Renal pelvis (tissue), 1 donor: ENCODE measurements at regions not wholly inside any gene's neighbourhood (a gene's known extent, or its start where the extent isn't known, plus 50 kb on each side); places are given as distances from the start of the nearest gene placed in this dataset.

ENCODE experiments used
- DNase-seq: peaks from one replicate; pipeline ENCODE4 v3.0.0-alpha.2; 2013

DNA sequence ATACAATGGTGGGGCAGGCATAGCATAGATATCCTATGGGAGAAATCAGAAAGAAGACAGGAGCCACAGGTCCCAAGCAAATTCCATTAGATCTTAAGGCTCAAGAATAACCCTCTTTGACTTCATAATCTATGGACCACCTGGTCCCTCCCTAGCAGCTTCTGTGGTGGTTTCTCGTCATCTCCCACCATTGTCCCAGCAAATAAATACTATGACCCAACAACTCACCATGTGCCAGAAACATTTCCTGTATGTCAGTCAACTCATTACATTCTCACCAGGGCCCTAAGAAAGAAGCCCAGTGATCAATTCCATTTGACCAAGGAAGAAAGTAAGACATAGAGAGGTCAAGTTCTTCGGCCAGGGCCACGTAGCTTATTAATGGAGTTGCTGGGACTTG lies 646.2 kb downstream of the VRK1 start:
- DNase-seq: no peak

DNA sequence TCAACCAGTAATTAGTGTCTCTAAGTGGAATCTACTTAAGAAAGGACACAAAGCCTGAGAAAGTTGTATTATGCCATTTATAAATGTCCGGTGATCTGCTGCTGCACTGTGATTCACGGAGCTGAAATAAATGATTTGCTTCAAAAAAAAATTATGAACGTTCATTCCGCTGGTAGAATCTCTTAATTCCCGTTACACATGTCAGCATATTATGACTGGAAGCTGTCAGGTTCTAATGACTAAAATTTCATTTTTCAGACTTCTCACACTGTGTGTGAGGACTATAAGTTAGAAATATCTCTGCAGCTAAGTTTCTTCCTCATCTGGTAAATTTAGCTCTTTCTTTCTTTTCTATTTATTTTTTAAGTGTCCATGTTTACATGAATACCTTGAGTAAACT lies 647.1 kb downstream of the VRK1 start:
- DNase-seq: no peak

DNA sequence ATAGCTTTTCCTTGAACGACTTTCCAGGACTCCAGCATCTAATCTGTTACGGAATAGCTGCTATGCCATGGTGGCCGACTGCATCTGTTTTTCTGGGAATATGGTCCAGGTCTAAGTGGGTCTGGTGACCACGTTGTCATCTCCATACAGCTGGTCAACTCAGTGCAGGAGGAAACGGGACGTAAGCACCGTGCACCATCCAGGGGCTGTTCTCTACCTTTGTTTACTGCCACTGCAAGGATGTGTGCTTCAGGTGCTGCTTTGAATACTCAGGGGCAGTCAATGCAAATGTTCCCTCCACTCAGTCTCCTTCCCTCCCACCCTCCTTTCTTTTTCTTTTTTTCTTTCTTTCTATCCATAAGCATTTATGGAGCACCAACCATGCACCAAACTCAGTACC lies 648.2 kb downstream of the VRK1 start:
- no peak for DNase-seq

DNA sequence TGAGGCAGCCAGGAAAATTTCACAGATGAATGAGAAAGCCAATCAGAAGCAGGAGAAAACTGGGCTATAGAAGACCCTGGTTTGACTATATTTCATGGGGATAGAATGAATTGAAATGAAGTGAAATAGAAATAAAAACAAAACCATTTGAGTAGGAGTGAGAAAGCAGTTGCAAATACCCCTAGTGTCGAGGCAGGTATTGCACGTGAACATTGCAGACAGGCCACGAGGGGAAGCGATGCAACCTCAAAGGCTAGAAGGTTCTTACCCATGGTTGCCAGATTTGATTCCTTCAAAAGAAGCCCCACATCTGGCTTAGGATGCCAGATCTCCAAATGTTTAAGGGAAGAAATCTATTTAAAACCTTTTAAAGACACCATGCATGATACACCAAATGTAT lies 648.9 kb downstream of the VRK1 start:
- no peak for DNase-seq

DNA sequence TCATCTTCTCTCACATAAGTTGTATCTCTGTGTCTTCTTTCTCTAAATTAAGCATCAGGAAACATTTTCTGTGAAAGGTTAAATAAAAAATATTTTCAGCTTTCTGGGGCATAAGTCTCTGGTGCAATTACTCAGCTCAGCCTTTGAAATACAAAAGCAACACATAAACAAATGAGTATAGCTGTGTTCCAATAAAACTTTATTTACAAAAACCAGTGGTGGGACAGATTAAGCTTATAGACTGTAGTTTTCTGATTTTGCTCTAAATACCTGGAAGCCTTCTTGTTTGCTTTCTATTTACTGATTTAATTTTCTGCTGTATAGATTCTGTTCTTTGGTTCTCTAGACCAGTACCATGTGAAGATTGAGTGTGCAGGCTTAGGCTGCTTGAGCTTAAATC lies 655.1 kb downstream of the VRK1 start:
- DNase-seq: no peak

DNA sequence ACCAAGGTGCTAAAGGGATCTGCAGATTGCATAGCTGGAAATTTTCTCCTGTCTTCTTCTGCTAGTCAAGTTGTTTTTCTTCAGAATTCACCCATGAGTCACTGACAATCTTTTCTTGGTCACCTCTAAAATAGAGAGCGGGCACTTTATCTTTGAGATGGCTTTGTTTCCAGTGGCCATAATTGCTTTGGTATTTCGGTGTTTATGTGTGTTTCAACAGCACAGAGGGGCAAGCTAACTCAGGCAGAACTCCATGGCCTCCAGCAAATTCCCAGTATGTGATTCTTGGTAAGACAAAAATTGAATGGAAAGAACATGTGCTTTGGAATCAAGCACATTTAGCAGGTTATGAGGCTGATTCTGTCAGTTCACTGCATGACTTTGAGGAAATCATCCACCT lies 656.8 kb downstream of the VRK1 start:
- DNase-seq: no peak

DNA sequence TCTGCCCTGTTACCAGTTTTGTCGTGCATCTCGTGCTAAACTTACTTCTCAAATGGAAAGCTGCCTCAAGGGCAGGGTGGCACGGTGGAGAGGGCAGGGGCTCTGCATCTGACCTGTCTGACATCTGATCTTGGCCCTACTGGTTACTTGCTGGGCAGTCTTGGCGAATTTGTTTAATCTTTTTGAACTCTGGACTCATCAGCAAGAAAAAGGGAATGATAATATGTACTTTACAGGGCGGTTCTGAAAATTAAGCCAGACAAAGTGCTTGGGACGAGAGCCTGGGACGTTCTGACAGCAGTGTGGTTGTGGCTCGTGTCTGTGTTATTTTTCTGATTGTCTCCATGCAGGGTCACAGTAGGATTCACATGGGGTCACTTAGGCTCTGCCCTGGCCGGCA lies 659.3 kb downstream of the VRK1 start:
- DNase-seq: no peak

DNA sequence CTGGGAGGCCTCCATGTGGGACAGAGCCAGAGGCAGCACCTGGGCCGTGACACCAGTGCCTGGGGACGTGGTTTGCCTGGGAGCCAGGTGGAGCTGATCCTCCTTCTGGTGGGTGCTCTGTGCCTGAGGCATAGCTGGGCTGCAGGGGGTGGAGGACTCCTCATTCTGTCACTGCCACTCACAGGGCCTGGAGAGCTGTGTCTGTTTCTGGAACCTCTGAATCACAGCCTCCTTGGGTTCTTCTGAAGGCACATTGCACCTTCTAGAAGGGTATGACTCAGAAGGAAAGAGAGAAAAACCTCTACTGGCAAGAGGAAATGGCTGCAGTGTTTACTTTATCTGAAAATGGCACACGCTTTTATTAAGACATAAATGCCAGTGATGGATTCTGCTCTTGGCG lies 659.8 kb downstream of the VRK1 start:
- DNase-seq: no peak

DNA sequence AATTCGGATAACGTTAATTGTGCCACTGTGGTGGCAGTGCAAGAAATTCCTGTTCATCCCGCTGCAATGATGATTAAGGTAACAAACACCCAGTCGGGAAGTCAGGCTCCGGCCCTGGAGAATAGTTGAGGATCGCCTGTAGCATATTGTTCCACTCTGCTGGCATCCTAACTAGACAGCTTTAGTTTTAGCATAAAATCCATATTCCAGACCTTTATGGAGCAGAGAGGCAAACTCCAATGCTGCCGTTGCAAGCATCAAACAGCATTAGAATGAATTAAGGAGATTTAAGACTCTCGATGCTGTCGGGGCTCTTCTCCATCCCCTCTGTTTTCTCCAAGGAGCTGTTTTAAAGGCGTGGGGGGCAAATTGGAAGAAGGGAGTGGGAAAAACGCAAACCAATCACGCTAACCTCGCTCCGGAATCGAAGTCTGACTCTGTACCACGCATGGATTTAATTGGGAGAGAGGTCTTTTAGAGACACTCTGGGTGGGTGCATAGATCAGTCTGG lies 660.4 kb downstream of the VRK1 start:
- no peak for DNase-seq

DNA sequence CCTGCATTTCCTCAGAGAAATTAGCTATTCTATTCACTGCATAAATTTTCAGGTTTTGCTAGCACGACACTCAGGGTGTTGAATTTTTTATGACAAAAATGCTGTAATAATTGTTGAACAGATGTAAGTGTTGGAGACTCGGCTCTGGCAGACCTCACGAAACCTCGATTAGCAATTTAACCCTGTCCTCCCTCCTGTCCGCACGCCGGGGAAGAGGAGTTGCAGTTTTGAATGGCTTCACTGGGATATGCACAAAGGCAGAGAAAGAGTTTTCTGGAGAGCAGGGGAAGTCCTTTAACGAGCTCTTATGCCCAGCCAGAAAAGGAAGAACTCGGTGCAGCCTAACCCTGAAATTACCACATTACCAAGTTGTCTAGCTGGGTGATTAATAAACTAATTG lies 661.1 kb downstream of the VRK1 start:
- DNase-seq: no peak

DNA sequence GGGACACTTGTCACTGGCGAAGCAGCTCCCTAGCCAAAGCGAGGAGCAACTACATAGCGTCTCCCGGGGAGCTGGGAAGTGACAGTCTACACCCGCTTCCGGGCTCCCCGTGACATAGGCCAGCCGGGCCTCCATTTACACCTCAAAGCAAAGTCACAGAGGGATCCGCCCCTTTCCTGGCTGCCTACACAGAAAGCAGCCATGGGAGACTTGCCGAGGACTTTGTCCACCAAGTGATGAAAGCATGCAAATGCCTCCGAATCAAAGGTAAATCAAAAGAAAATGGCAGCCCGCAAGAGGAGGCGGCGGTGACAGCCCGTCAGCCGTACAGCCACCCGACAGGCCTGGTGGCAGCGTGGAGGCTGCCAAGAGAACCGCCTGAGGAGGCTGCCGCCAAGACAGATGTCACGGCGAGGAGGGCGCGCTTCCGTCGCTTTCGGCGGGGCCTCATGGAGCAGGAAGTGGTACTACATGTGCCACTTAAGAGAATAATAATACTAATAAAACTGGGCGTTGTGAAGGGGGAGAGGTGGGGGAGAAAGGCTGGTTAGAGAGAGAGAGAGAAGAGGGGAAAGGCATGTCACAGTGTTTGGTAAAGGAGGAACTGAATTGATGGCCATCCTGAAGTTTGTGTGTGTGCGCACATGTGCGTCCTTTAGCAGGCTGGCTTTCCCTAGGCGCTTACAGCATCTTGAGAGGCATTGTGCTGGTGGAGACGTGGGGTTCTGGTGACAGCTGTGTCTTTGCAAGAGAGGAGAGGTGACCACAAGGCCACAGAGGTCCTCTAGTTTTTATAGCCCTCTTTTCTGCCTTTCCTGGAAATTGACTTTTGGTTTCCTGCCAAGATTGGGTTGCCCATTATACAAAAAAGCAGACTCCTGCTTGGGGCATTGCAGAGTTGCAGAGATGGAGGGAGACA lies 661.7 kb downstream of the VRK1 start:
- peak; percentile 42 for DNase-seq

DNA sequence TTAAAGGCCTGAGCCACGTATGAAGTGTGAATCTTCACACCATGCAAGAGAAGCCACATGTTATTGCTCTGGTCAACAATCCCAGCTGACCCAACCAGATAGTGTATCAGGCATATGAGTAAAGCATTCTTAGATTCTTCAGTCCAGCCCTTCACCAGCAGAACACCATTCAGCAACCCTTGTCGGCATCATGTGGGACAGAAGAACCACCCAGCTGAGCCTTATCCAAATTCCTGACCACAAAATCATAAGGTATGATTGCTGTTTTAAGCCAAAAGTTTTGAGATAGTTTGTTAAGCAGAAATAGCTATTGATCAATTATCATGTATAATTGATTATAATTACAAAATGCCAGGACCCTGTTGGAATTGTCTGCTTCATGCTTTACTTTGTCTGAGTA lies 664.9 kb downstream of the VRK1 start:
- DNase-seq: no peak

DNA sequence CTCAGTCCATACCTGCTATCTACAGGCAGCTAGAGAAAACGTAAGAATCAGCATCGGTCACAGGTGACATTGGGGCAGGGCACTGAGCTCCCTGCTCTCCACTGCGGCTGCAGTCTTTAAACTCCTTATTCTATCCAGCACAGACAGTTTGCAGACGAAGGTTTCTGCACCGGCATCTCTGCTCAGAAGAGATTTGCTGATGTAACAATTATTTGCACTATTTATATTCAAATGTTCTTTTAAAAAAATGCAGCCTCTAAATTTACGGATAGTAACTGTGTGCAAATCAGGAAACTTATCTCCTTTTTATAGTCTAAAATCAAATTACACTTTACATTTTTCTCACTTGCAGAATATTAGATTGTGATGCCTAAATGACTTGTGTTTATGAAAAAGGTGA lies 671.0 kb downstream of the VRK1 start:
- no peak for DNase-seq

DNA sequence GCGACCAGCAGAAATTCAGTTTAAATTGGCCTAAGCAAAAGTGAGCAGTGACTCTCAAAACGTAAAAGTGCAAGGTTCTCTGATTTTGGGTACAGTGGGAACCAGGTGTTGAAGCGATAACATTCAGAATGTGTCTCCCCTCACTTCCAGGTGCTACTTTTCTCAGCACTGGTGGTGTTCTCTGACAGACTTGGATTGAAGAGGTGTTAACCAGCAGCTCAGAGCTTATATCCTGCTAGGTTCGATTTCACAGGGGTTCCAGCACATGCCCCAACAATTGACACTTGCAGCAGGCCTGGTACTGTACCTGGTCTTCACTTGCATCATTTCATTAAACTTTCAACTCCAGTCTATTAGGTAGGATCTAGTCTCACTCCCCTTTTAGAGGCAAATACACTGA lies 680.2 kb downstream of the VRK1 start:
- no peak for DNase-seq

DNA sequence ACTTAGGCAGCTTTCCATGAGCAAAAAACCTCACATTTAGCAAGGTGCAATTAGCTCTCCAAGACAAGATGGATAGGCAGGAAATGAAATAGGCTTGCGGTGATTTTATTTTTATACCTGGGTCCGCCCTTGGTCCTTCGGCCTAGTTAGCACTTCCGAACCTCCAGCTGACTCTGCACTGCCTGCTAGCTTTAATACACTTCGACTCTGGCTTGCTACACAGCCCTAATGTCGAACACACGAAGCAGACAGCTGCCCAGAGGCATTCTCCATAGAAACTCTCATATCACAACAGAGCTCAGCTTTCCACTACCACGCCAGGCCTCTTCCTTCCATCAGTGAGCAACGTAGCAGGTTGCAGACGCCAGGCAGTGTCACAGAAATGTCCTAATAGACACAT lies 688.0 kb downstream of the VRK1 start:
- no peak for DNase-seq

DNA sequence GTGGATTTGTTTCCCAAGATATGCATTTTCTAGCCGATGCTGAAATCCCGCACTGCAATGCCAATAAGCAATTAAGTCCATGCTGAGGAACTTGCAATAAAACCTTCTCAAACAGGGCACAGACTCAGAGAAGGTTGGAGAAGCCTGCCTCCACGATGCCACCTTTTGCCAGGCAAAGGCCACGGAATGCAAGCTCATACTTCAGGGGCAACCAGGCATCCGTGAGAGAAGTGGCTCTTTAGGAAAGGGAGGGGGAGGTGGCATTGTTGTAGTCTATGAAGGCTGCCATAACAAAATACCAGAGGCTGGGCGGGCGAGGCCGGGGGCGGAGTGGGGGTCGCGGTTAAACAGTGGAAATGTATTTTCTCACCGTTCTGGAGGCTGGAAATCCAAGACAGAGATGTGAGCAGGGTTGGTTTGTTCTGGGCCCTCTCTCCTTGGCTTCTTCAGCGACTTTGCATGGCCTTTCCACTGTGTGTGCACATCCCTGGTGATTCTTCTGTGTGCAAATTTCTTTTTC lies 689.5 kb downstream of the VRK1 start:
- DNase-seq: peak; percentile 1

DNA sequence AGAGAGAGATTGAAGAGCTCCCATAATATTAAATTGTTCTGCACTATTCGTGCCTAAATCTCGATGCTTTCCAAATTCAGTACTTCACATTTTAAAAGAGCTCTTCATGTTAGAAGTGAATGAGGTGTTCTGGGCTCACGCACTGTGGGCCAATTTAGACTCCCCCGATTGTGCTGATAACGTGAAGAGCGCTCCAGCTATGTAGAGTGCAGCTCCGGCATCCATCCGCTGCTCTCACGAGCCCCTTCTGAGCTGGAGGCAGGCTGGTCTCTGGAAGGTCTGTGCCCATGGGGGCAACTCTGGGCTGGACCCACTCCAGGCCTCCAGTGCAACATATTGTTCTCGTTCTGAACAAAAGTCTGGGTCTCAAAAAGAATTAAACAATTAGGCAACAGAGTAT lies 692.6 kb downstream of the VRK1 start:
- no peak for DNase-seq

DNA sequence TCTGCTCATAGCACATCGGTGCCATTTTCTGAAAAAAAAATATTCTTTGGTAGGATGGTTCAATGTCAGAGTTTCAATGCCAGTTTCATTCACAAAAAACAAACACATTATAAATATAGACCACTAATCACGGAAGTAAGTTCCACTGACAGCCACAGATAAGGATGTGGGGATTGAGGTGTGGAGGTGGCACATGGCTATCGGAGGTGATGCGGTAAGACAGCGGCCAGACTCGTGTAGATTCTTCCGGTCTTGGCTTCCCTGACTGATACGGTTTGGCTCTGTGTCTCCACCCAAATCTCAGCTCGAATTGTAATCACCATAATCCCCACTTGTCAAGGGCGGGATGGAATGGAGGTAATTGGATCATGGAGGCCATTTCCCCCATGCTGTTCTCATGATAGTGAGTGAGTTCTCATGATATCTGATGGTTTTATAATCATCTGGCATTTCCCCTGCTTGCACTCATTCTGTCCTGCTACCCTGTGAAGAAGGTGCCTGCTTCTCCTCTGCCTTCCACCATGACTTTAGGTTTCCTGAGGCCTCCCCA lies 693.4 kb downstream of the VRK1 start:
- DNase-seq: no peak

DNA sequence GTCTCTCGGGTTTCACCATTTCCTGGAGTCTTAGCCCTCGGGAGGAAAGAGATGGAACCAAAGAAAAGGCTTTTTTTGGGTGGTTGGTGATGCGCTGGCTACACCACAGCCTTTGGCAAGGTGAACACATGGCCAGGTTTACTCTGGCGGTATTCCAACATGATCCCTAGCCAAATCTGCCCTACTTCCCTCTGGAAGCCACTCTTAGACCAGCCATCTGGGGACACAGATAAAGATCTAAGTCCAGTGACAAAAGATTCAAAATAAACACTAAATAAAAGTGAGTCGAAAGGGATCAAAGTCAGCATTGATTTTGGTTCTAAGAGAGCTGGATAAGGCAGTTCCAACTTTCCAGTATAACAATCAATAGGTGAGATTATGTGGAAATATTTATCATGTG lies 694.5 kb downstream of the VRK1 start:
- no peak for DNase-seq

DNA sequence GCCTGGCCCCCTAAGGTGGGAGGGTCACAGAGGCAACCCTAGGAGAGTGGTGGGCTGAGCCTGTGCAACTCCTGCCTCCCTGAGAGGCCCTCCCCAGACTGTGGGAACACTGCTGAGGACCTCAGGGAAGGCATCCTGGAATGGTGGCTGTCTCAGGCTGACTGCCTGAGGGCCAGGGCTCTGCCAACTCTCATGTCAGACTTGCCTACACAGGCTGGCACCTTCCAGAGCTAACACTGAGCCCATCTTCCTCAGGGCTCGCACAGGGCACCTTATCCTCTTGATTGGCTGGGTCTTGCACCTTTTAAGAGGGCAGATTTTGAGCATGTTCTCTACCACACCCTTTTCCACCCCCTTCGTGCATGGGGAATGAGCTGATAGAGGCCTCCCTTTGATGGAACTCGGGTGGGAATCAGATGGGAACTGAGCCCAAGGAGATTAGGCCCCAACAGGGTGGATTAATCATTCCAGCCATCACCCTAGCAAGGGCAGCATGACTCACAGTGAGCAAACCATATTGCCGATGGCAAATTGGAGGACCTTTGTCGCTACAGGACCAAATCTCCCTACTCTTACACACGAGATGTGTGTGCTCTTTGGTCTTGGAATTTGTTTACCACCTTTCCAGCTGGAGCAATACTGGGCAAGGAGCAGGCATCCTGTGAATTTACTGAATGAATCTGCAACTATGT lies 702.8 kb downstream of the VRK1 start:
- no peak for DNase-seq

DNA sequence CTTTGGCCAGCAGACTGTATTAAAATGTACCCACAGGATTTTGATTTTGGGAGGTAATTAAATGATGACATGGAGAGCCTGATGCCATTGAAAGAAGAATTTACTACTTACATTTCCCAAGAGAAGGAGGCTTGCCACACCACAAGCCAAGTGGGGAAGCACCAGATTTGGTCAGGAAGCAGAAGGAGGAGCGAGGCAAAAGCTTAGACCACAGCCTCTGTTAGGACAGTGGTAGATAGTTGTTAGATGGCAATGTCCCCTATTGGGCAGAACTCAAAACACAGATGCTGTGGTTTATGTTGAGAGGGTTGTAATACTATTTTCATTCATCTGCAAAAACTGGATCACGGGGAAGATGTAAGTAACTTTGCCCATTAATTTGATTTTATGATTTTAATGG lies 709.4 kb downstream of the VRK1 start:
- no peak for DNase-seq

DNA sequence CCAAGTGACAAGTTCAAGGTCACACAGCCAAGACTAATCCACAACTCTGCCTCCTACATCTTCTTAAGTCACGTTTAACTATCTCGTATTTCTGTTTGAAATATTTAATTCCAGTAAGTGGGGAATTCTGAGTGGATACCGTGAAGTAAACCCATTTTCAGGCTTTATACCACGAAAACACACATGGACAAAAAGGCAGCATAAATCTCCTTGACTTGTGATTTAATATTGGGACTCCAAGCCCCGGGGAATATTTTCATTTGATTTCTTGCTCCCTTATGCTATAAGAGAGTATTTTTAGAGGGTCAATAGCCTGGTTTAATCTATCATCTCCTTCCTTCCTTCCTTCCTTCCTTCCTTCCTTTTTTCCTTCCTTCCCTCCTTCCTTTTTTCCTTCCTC lies 716.7 kb downstream of the VRK1 start:
- DNase-seq: no peak
